Adrenal gland (tissue), 9 donors: ENCODE measurements at regions not wholly inside any gene's neighbourhood (a gene's known extent, or its start where the extent isn't known, plus 50 kb on each side); places are given as distances from the start of the nearest gene placed in this dataset.

ENCODE experiments used
- DNase-seq, 7 donors: peaks; one replicate each; pipeline ENCODE4 v3.0.0-alpha.2; 2019 to 2020
- H3K27ac ChIP-seq, 5 donors: fragments of 200-600 bp; sonication (generic) in 4 of 5; 1 replicate in 3 of 5; 2 replicates in 2 of 5; pipeline versions ENCODE4 v1.5.1 to v1.8.0; 2016 to 2020; ENCODE audit warnings: mild to moderate bottlenecking in 1 of 5
- H3K27me3 ChIP-seq: fragments of 200-600 bp; 2 replicates; pipeline ENCODE4 v1.8.0; 2021
- H3K36me3 ChIP-seq, 2 donors: fragments of 200-600 bp; replicated peaks in 1 of 2; 1 replicate in 1 of 2; 2 replicates in 1 of 2; pipeline versions ENCODE4 v1.5.1 to v1.8.0; 2018 to 2022
- H3K4me1 ChIP-seq, 2 donors: fragments of 200-600 bp; replicated peaks in 1 of 2; 1 replicate in 1 of 2; 2 replicates in 1 of 2; pipeline versions ENCODE4 v1.5.1 to v1.8.0; 2018 to 2021
- H3K4me3 ChIP-seq, 4 donors: fragments of 200-600 bp; sonication (generic) in 3 of 4; one replicate each; pipeline ENCODE4 v1.5.1; 2016 to 2018
- H3K9me3 ChIP-seq, 3 donors: fragments of 200-600 bp; sonication (generic) in 1 of 3; replicated peaks in 1 of 3; 1 replicate in 2 of 3; 2 replicates in 1 of 3; pipeline versions ENCODE4 v1.5.1 to v1.8.0; 2016 to 2021
- CTCF ChIP-seq, 6 experiments: fragments of 450-650 bp in 4 of 6; fragments of 200-600 bp in 2 of 6; sonication (generic) in 1 of 6; IDR thresholded peaks; 1 replicate in 5 of 6; 2 replicates in 1 of 6; pipeline versions ENCODE4 v1.5.1 to v1.8.0; 2016 to 2021; ENCODE audit warnings: antibody characterized with exemption in 6 of 6, mild to moderate bottlenecking in 2 of 6, moderate library complexity in 1 of 6
- POLR2A ChIP-seq, 2 donors: fragments of 450-650 bp; IDR thresholded peaks; one replicate each; pipeline ENCODE4 v1.6.1; 2017; ENCODE audit warnings: antibody characterized with exemption in 2 of 2, mild to moderate bottlenecking in 2 of 2, moderate library complexity in 1 of 2
- WGBS, 4 donors: extraction: QIAGEN DNeasy Blood & Tissue Kit in 2 of 4; methylation state at CpG; one replicate each; pipeline versions ENCODE4 v1.1.5 to v1.1.7; 2013 to 2017; 5-methylcytosine and 5-hydroxymethylcytosine counted together
- intact Hi-C, 2 donors: fragments of 100-400 bp; cut with DNase I; formaldehyde crosslinking; loops; one replicate each; pipeline versions ENCODE4 v1.14.1 to v1.15.0; 2022 to 2023
- donor health status: healthy with polysubstance abuse.
- donor health status: Bipolar disorder and iron deficiency.
- donor health status: DM: yes; HTN: yes; CAD: no.
- donor health status: DM: no; HTN: no; CAD: no.
- donor health status: DM: no; HTN: no; CAD: no.

GRCh38 chr16:73166947-73167550, 119.1 kb upstream of the ZFHX3 start:
- intact Hi-C loops: no loop called here
- Histone ChIP-seq H3K27ac (peak overlapping the region in 3 of 5 donors; percentile 53 to 68 (median 68)), H3K27me3 (no peaks in the 10 kb centered on the region), H3K9me3 (no peaks in the 10 kb centered on the region), H3K36me3 (no peaks in the 10 kb centered on the region), H3K4me3 (peak overlapping the region in 1 of 4 donors; percentile 35), H3K4me1 (peaks cover 10 to 17% of the 10 kb centered on the region in 2 donors)
- TF ChIP-seq CTCF (IDR thresholded peaks at IDR 0.05): no peak
- TF ChIP-seq POLR2A (IDR thresholded peaks at IDR 0.05): no peak
- no peak for DNase-seq
- 10 to 23% (median 12%) methylated on average over 3 of the region's 3 CpGs for WGBS, 4 donors

- peak in 1 of 7 donors; percentile 38 for DNase-seq
- no peaks in the 10 kb centered on the region for H3K9me3 ChIP-seq
- WGBS, 4 donors: 18 to 45% (median 31%) methylated on average over 5 of the region's 5 CpGs
- TF ChIP-seq CTCF (IDR thresholded peaks at IDR 0.05) (no peak), POLR2A (IDR thresholded peaks at IDR 0.05) (no peak)
- intact Hi-C loops: no loop called here
- H3K36me3 ChIP-seq: no peaks in the 10 kb centered on the region
- H3K27ac ChIP-seq: peak overlapping the region in 4 of 5 donors; percentile 3 to 68 (median 60)
- H3K4me3 ChIP-seq: peak overlapping the region in 1 of 4 donors; percentile 35
- no peaks in the 10 kb centered on the region for H3K27me3 ChIP-seq
- H3K4me1 ChIP-seq: peaks cover 10 to 17% of the 10 kb centered on the region in 2 donors
Observed at GRCh38 chr16:73166441-73166851, 118.5 kb upstream of the ZFHX3 start.

GRCh38 chr16:73163238-73163815, 115.4 kb upstream of the ZFHX3 start:
- WGBS, 4 donors: 45 to 61% (median 53%) methylated on average over 5 of the region's 5 CpGs
- intact Hi-C loops: no loop called here

GRCh38 chr16:73161977-73162376, 114.0 kb upstream of the ZFHX3 start:
- Histone ChIP-seq H3K4me3 (no peak overlapping the region), H3K27me3 (no peaks in the 10 kb centered on the region), H3K9me3 (no peaks in the 10 kb centered on the region), H3K4me1 (peaks cover 5 to 11% of the 10 kb centered on the region in 2 donors), H3K27ac (no peak overlapping the region), H3K36me3 (no peaks in the 10 kb centered on the region)
- DNase-seq: no peak
- TF ChIP-seq CTCF (IDR thresholded peaks at IDR 0.05): no peak
- TF ChIP-seq POLR2A (IDR thresholded peaks at IDR 0.05): no peak
- intact Hi-C loops: no loop called here
- 79 to 91% (median 89%) methylated on average over 4 of the region's 4 CpGs for WGBS, 4 donors

More at GRCh38 chr16:73163238-73163815, 115.4 kb upstream of the ZFHX3 start:
- TF ChIP-seq CTCF (IDR thresholded peaks at IDR 0.05): no peak
- no peak for TF ChIP-seq POLR2A (IDR thresholded peaks at IDR 0.05)
- no peaks in the 10 kb centered on the region for H3K27me3 ChIP-seq
- H3K4me1 ChIP-seq: peaks cover 10 to 17% of the 10 kb centered on the region in 2 donors
- H3K9me3 ChIP-seq: no peaks in the 10 kb centered on the region
- no peak overlapping the region for H3K27ac ChIP-seq
- DNase-seq: no peak
- H3K4me3 ChIP-seq: no peak overlapping the region
- H3K36me3 ChIP-seq: no peaks in the 10 kb centered on the region
